GM18508 (cell line): ENCODE measurements at regions not wholly inside any gene's neighbourhood (a gene's known extent, or its start where the extent isn't known, plus 50 kb on each side); places are given as distances from the start of the nearest gene placed in this dataset.

Experiments used
- ATAC-seq: cut with Tn5 transposase; IDR thresholded peaks from one replicate; pipeline ENCODE4 v1.9.1; 2021; ENCODE audit warnings: moderate number of reproducible peaks; ENCODE audit not compliant: insufficient read depth, unreplicated experiment

DNA sequence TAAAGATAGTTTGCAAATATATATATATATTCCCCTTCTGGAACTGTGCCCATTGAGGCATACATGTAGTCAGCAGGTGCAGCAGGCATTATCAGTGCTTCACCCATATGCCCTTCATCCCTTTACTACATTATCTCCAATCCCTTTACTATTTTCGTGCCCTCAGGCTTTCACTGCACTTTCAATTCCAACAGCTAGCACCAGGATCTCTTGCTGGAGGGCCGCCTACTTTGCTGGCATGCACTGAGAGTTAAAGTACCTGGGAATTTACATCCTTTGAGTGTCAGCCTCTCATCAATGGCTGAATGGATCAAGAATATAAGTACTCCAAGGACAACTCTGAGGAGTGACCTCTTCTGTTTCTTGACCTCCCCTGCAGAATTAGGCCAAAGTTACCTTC is 222.1 kb upstream of the CFAP20DC start:
- ATAC-seq, result no peak

GRCh38 chr3:59270921-59271320 is 221.1 kb upstream of the CFAP20DC start:
- ATAC-seq, result no peak

GRCh38 chr3:59270209-59270608 is 220.4 kb upstream of the CFAP20DC start:
- ATAC-seq, result no peak

DNA sequence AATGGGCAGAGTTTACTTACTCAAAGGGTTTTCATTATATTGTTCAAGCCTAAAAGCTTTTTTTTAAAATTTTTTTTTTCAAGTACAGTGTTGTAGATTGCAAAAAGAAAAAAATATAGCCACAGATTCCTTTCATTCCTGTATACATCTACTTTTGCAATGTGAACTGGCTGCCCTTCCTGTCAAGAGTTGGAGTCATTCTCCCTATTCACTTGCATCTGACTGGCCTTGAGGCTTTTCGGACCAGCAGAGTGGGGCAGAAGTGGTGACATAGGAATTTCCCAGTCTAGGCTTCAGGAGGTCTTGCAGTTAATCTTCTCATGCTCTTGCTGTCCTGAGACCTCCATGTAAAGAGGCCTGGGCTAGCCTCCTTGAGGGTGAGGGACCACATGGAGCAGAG is 218.3 kb upstream of the CFAP20DC start:
- no peak for ATAC-seq

DNA sequence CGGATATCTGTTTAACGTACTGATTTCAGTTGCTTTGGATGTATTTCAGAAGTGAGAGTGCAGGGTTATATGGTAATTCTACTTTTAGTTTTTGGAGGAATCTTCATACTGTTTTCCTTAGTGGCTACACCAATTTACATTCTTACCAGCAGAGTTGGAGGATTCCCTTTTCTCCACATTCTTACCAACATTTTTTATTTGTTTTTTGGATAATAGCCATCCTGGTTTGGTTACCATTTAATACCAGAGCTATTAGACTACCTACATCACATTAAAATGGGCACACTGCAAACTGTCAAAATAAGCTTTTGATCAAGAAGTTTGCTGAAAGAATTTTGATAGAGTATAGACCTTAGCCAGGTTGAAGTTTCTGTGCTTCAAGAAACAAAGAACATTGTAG is 217.2 kb upstream of the CFAP20DC start:
- ATAC-seq, result no peak

DNA sequence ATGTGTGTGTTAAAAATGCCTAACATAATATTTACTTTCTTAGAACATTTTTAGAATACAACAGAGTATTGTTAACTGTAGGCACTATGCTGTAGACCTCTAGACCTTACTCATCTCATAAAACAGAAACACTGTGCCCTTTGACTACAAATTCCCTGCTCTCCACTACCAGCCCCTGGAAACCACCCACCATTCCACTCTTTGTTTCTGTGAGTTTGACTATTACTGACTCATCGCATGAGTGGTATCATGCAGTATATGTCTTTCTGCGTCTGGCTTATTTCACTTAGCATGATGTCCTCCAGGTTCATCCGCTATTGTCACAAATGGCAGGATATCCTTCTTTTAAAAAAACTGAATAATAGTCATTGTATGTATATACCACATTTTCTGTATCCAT is 216.7 kb upstream of the CFAP20DC start:
- ATAC-seq, result no peak

DNA sequence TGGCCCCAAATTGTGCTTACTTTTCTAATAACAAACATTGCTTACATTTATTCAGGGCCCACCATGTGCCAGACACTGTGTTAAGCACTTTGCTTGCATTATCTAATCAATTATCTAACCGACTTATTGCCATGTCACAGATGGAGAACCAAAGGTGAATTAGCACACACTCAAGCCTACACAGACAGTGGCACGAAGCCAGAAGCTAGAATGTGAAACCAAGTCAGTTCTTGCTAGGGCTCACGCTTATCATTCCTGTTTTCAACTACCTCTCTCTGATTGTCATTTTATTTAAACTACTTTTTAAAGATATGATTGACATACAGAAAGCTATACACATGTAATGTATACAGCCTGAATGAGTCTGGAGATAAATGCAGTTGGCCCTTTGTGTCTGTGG is 215.7 kb upstream of the CFAP20DC start:
- no peak for ATAC-seq

GRCh38 chr3:59264366-59264765 is 214.5 kb upstream of the CFAP20DC start:
- no peak for ATAC-seq

DNA sequence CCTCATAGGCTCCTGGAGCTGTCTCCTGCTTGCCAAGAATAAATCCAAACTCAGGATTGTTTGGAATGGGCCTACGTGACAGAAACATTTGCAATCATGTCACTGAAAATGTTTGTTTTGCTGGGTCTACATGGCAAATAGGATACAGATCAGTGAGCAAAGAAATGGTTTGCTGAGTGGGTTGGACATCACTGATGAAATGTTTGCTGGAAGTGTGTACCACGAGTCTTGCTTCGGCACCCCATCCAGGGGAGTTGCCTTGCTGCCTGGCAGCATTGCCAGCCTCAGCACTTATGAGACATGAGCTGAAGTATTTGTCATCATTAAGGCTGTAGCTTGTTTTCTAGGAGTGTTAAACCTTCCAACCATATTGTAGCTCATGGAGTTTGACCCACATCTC is 213.3 kb upstream of the CFAP20DC start:
- ATAC-seq, result no peak

DNA sequence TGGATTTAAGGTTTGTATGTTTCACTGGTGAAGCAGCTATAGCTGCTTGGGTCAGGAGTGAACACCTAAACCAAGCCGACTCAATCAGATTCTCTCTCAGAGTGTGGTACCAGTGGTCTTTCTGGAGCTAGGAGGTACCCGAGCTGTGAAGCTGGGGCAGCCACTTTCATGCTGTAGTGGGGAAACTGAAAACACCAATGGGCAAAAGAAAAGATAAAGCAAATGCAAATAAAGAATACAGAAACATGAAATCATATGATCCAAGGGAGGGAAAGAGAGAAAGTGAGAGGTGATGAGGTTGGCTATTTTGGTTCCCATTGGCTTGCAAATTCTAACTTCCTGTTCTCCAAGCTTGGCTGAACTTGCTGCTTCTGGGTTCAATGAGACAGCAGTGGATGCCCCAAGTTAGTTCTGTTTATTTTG is 212.3 kb upstream of the CFAP20DC start:
- peak; percentile 94 for ATAC-seq

GRCh38 chr3:59261009-59261408 is 211.2 kb upstream of the CFAP20DC start:
- ATAC-seq, result no peak

DNA sequence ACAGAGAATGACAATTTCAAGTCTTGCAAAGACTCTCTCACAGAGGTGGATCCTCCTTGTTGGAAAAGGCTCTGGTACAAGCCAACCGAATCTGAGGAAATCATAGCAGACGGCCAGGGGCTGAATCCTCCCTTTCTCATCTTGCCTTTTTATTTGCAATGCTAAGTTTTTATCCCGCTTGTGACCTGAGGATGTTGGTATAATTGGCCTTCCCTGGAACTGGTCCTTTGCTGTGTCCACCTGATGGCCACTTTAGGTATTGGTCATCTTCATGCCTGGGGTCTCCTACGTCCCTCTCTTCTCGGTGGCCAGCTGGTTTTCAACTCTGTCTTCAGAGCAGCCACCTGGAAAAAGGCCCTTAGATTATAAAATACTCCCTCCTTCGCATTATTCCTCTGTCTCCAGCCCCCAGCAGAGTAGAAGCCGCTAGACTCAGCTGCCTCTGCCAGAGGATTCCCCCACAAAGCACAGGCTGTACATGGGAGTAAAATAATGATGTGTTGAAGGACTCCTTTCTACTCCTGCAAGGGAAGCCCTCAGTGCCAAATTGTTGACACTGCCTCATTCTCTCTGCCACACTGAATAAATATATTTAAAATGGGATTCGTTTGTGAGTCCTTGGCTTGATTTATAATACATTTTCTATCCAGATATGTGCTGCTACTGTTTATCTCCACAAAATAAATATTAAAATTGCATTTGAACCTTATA is 208.9 kb upstream of the CFAP20DC start:
- no peak for ATAC-seq

- ATAC-seq, result no peak
Measured at GRCh38 chr3:59257506-59257905, 207.7 kb upstream of the CFAP20DC start.

GRCh38 chr3:59256230-59256629 is 206.4 kb upstream of the CFAP20DC start:
- no peak for ATAC-seq

- ATAC-seq, result no peak
Measured at GRCh38 chr3:59254976-59255375, 205.2 kb upstream of the CFAP20DC start.

DNA sequence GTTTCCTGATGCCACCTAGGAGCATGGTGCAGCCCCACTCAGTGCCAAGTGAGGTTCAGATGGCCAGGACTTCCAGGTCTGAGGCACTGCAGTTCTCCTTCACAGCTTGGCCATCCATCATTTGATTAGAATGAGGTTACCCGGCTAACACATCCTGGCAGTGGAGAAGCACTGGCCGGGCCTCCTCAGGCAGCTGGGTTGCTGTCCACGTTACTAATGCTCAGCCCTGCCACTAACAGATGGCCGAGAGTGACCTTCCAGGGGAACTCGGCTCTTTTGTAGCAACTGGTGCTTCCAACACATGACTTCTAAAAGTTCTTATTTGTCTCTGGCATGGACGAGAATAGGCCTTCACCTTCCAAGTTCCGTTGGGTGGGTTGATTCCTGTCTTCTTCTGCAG is 204.6 kb upstream of the CFAP20DC start:
- no peak for ATAC-seq

- no peak for ATAC-seq
Measured at GRCh38 chr3:59253523-59253922, 203.7 kb upstream of the CFAP20DC start.

GRCh38 chr3:59251869-59252268 is 202.0 kb upstream of the CFAP20DC start:
- no peak for ATAC-seq

GRCh38 chr3:59250600-59250999 is 200.8 kb upstream of the CFAP20DC start:
- no peak for ATAC-seq

DNA sequence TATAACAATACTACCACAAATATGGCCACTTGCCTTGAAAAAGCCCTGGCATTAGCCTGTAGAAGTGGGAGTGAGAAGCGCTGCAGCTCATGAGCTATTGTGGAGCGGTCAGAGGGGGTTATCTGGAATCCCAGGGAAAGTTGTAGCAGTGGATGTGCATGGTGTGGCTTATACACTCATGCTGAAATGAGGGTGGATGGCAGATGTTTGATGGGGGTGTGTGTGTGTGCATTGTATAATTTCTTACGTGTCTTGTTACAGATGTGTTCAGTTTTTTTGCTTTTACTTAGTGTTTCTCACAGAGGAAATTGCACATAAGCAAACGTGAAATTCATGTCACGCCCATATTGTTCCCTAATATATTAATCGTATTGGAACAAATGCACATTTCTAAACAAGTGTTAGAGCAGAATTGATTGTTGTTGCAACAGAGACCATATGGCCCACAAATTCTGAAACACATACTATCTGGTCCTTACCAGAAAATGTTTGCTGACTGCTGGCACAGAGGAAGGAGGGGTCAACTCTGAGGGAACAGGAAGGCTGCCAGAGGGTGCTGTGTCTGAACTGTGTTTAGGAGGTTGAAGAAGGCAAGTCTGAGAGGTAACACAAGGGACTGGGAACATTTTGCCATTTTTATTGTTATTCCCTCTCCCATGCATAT is 200.0 kb upstream of the CFAP20DC start:
- no peak for ATAC-seq

DNA sequence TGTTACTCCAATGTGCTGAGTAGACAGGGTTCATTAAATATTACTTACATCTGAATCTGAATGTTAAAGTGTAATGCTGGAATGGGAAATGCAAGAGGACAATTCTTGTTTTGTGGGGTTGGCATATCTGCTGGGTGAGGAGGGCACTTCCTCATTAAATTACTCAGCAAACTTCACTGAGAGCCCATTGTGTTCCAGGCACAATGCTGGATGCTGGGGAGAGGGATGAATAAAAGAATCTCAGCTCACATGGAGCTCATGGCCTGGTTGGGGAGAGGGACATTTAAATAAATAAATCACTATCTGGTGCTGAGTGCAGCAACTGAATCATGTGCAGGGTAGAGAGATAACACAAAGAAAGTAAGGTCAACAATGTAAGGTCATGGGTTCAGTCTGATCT is 199.2 kb upstream of the CFAP20DC start:
- no peak for ATAC-seq

GRCh38 chr3:59247402-59247841 is 197.6 kb upstream of the CFAP20DC start:
- ATAC-seq, result no peak
